Gastroesophageal sphincter (tissue), 3 donors: ENCODE measurements at regions not wholly inside any gene's neighbourhood (a gene's known extent, or its start where the extent isn't known, plus 50 kb on each side); places are given as distances from the start of the nearest gene placed in this dataset.

Experiments
- CTCF ChIP-seq, 4 experiments: fragments of 200-600 bp in 2 of 4; fragments of 450-650 bp in 2 of 4; sonication (generic) in 1 of 4; IDR thresholded peaks; one replicate each; pipeline ENCODE4 v1.5.1; 2017 to 2019; ENCODE audit warnings: antibody characterized with exemption in 4 of 4, mild to moderate bottlenecking in 2 of 4, moderate library complexity in 2 of 4
- POLR2A ChIP-seq, 2 donors: fragments of 450-650 bp; IDR thresholded peaks; one replicate each; pipeline ENCODE4 v1.6.1; 2017; ENCODE audit warnings: antibody characterized with exemption in 2 of 2, mild to moderate bottlenecking in 2 of 2, moderate library complexity in 1 of 2
- POLR2AphosphoS5 ChIP-seq: sonication (generic); formaldehyde crosslinking; IDR thresholded peaks from one replicate; pipeline ENCODE4 v1.6.1; 2017; ENCODE audit warnings: antibody characterized with exemption

DNA sequence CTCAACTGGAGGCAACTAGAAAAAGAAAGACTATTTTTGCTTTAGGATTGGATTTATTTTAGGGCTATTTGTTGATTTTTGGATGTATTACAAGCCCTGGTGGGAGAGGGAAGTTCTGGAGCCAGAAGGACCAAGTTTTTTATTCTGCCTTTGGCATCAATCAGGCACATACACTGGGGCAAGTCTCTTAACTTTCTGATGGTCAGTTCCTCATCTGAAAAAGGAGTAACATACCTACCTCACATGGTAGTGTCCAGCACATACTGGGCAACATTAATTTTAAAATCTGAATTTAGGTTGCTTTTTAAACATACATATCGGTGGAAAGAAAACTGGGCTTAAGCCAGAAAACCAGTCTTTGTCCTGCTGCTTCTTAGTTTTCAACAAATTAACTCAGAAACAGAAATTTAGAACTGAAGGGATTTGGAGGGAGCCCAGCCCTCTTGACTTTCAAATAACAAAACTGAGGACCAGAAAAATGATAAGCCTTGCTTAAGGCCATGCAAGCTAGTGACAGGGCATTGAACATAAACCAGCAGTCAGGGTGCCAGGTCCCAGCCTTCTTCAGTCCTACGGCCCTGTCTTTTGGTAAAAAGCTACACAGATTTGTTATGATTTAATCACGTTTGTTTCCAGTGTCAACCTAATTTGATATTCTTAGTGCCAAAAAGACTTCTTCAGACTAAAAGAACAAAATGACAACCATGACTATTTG is 90.2 kb upstream of the SLC38A2 start:
- TF ChIP-seq POLR2A (IDR thresholded peaks at IDR 0.05) (no peak), CTCF (IDR thresholded peaks at IDR 0.05) (no peak), POLR2AphosphoS5 (no peak)
